NCI-H748 treated with DMSO at 0.1 percent for 48 hours (cell line): ENCODE measurements at regions not wholly inside any gene's neighbourhood (a gene's known extent, or its start where the extent isn't known, plus 50 kb on each side); places are given as distances from the start of the nearest gene placed in this dataset.
"Not testable (repeated sequence)": the region's sequence is repeated elsewhere in the genome, so short reads cannot be mapped to it uniquely, and the experiment has no call there.

Source experiments
- DNase-seq: peaks from one replicate; lab custom pipeline; 2025; lab: John Stamatoyannopoulos, UW

GRCh38 chr17:77086433-77087010, 54.2 kb upstream of the SEC14L1 start:
- peak; percentile 66 for DNase-seq

- DNase-seq, result no peak
These were observed 52.9 kb upstream of the SEC14L1 start for GRCh38 chr17:77087650-77088454.

GRCh38 chr17:77088455-77089123, 52.2 kb upstream of the SEC14L1 start:
- DNase-seq, result peak; percentile 59

GRCh38 chr17:77089124-77089490, 51.7 kb upstream of the SEC14L1 start:
- DNase-seq, result no peak

GRCh38 chr17:77089949-77090348, 50.8 kb upstream of the SEC14L1 start:
- DNase-seq, result not testable (repeated sequence)

GRCh38 chr17:77090476-77090875, 50.3 kb upstream of the SEC14L1 start:
- DNase-seq, result no peak
